ENCODE measurements at regions not wholly inside any gene's neighbourhood (a gene's known extent, or its start where the extent isn't known, plus 50 kb on each side); places are given as distances from the start of the nearest gene placed in this dataset.

- Mint-ChIP-seq H3K27me3 (ENCODE audit: unreplicated experiment) (peaks cover 2% of the 10 kb centered on the region), H3K9me3 (ENCODE audit: unreplicated experiment) (no peaks in the 10 kb centered on the region)
These were observed 369.1 kb downstream of the MAFB start for GRCh38 chr20:40319741-40320516.

DNA sequence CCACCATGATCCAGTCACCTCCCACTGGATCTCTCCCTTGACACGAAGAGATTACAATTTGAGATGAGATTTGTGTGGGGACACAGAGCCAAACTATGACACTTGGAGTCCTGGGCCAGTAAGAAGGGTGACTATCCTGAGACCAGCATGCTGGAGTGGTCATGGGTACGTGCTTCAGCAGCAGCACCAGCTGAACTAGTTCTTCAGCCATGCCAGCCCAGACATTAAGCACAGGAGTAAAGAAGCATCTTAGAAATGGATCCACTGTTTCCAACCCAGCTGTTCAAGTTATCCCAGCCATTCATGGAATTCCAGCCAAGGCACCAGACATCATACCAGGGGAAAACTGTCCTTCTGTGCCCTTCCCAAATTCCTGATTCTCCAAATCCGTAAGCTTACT is 370.0 kb downstream of the MAFB start:
- Mint-ChIP-seq H3K36me3 (ENCODE audit: unreplicated experiment) (no peaks in the 10 kb centered on the region), H3K27ac (ENCODE audit: unreplicated experiment) (no peak overlapping the region), H3K27me3 (ENCODE audit: unreplicated experiment) (peaks cover 2% of the 10 kb centered on the region), H3K4me3 (ENCODE audit: unreplicated experiment) (no peak overlapping the region), H3K9me3 (ENCODE audit: unreplicated experiment) (no peaks in the 10 kb centered on the region), H3K4me1 (ENCODE audit: low read depth, unreplicated experiment) (no peaks in the 10 kb centered on the region)
- no peak for DNase-seq
- TF ChIP-seq, protein P1, sequence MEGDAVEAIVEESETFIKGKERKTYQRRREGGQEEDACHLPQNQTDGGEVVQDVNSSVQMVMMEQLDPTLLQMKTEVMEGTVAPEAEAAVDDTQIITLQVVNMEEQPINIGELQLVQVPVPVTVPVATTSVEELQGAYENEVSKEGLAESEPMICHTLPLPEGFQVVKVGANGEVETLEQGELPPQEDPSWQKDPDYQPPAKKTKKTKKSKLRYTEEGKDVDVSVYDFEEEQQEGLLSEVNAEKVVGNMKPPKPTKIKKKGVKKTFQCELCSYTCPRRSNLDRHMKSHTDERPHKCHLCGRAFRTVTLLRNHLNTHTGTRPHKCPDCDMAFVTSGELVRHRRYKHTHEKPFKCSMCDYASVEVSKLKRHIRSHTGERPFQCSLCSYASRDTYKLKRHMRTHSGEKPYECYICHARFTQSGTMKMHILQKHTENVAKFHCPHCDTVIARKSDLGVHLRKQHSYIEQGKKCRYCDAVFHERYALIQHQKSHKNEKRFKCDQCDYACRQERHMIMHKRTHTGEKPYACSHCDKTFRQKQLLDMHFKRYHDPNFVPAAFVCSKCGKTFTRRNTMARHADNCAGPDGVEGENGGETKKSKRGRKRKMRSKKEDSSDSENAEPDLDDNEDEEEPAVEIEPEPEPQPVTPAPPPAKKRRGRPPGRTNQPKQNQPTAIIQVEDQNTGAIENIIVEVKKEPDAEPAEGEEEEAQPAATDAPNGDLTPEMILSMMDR (IDR thresholded peaks at IDR 0.05; ENCODE audit: partially characterized antibody, unreplicated experiment) = no peak

More at GRCh38 chr20:40319741-40320516, 369.1 kb downstream of the MAFB start:
- Mint-ChIP-seq H3K27ac (ENCODE audit: unreplicated experiment) (no peak overlapping the region), H3K4me3 (ENCODE audit: unreplicated experiment) (no peak overlapping the region), H3K4me1 (ENCODE audit: low read depth, unreplicated experiment) (no peaks in the 10 kb centered on the region), H3K36me3 (ENCODE audit: unreplicated experiment) (no peaks in the 10 kb centered on the region)
- no peak for DNase-seq
- TF ChIP-seq, protein P1 (IDR thresholded peaks at IDR 0.05; ENCODE audit: partially characterized antibody, unreplicated experiment) = no peak

DNA sequence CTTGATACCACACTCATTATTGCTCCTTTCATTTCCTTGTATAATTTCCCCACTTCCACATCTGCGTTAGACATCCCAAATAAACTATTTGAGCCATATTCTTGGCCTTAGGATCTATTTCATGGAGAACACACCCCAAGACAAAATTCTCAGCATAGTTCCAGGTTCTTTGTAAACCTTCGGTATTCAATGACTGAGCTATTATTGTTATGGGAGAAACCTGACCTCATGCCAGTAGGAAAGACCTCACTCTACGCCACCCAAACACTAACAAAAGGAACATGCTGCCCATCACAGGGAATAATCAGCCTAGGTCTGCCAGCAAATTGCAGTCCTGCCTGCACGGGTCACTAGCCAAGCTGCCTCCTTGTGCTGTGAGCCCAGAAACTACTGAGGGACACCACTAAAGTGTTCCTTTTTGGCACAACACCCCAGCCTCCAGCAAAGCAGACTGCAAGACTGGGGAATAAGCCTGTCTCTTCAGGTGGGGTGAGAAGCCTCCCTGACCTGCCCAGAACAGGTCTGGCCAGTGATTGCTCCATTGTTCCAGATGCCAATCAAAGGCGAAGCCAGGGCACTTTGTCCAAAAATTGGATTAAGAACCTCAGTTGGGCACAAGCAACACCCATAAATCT is 371.8 kb downstream of the MAFB start:
- Mint-ChIP-seq H3K4me1 (ENCODE audit: low read depth, unreplicated experiment) (no peaks in the 10 kb centered on the region), H3K27me3 (ENCODE audit: unreplicated experiment) (peaks cover 2% of the 10 kb centered on the region), H3K4me3 (ENCODE audit: unreplicated experiment) (no peak overlapping the region), H3K36me3 (ENCODE audit: unreplicated experiment) (no peaks in the 10 kb centered on the region), H3K27ac (ENCODE audit: unreplicated experiment) (no peak overlapping the region), H3K9me3 (ENCODE audit: unreplicated experiment) (no peaks in the 10 kb centered on the region)
- no peak for DNase-seq
- TF ChIP-seq, protein P1 (IDR thresholded peaks at IDR 0.05; ENCODE audit: partially characterized antibody, unreplicated experiment) = no peak

- Mint-ChIP-seq H3K4me3 (ENCODE audit: unreplicated experiment) (no peak overlapping the region), H3K36me3 (ENCODE audit: unreplicated experiment) (no peaks in the 10 kb centered on the region), H3K4me1 (ENCODE audit: low read depth, unreplicated experiment) (no peaks in the 10 kb centered on the region), H3K27ac (ENCODE audit: unreplicated experiment) (no peak overlapping the region), H3K9me3 (ENCODE audit: unreplicated experiment) (no peaks in the 10 kb centered on the region), H3K27me3 (ENCODE audit: unreplicated experiment) (peaks cover 2% of the 10 kb centered on the region)
- TF ChIP-seq, protein P1 (IDR thresholded peaks at IDR 0.05; ENCODE audit: partially characterized antibody, unreplicated experiment) = no peak
- DNase-seq = no peak
These were observed 374.8 kb downstream of the MAFB start for GRCh38 chr20:40314278-40314677.

- Mint-ChIP-seq H3K36me3 (ENCODE audit: unreplicated experiment) (no peaks in the 10 kb centered on the region), H3K4me3 (ENCODE audit: unreplicated experiment) (no peak overlapping the region), H3K4me1 (ENCODE audit: low read depth, unreplicated experiment) (no peaks in the 10 kb centered on the region), H3K27ac (ENCODE audit: unreplicated experiment) (no peak overlapping the region), H3K9me3 (ENCODE audit: unreplicated experiment) (no peaks in the 10 kb centered on the region), H3K27me3 (ENCODE audit: unreplicated experiment) (no peaks in the 10 kb centered on the region)
- DNase-seq = no peak
- TF ChIP-seq, protein P1 (IDR thresholded peaks at IDR 0.05; ENCODE audit: partially characterized antibody, unreplicated experiment) = no peak
These were observed 375.3 kb downstream of the MAFB start for GRCh38 chr20:40313730-40314129.

All from glutamatergic neuron (in vitro differentiated cells).